Esophagus muscularis mucosa (tissue), 4 donors: ENCODE measurements at regions not wholly inside any gene's neighbourhood (a gene's known extent, or its start where the extent isn't known, plus 50 kb on each side); places are given as distances from the start of the nearest gene placed in this dataset.
"Not testable (repeated sequence)": the region's sequence is repeated elsewhere in the genome, so short reads cannot be mapped to it uniquely, and the experiment has no call there.

Experiments
- DNase-seq: peaks from one replicate; pipeline ENCODE4 v3.0.0-alpha.2; 2017; ENCODE audit errors: extremely low spot score
- H3K27ac ChIP-seq, 4 donors: fragments of 200-600 bp; sonication (generic); replicated peaks in 1 of 4; 1 replicate in 3 of 4; 2 replicates in 1 of 4; pipeline ENCODE4 v1.5.1; 2016 to 2019; ENCODE audit warnings: mild to moderate bottlenecking in 1 of 4
- H3K27me3 ChIP-seq, 4 donors: fragments of 200-600 bp; sonication (generic); one replicate each; pipeline versions ENCODE4 v1.5.1 to v1.6.0; 2016 to 2019
- H3K36me3 ChIP-seq, 4 donors: fragments of 200-600 bp; sonication (generic); one replicate each; pipeline ENCODE4 v1.5.1; 2016 to 2019
- H3K4me1 ChIP-seq, 4 donors: fragments of 200-600 bp; sonication (generic); one replicate each; pipeline ENCODE4 v1.5.1; 2016 to 2019
- H3K4me3 ChIP-seq, 4 donors: fragments of 200-600 bp; sonication (generic); 1 replicate in 2 of 4; 2 replicates in 2 of 4; pipeline ENCODE4 v1.5.1; 2016 to 2019; ENCODE audit warnings: mild to moderate bottlenecking in 4 of 4, moderate library complexity in 1 of 4
- H3K9me3 ChIP-seq, 4 donors: fragments of 200-600 bp; sonication (generic); 1 replicate in 3 of 4; 2 replicates in 1 of 4; pipeline ENCODE4 v1.5.1; 2016 to 2019
- EP300 ChIP-seq: sonication (generic); formaldehyde crosslinking; IDR thresholded peaks from one replicate; pipeline ENCODE4 v1.6.1; 2017; ENCODE audit warnings: antibody characterized with exemption
- POLR2A ChIP-seq: fragments of 450-650 bp; IDR thresholded peaks from one replicate; pipeline ENCODE4 v1.6.1; 2017; ENCODE audit warnings: antibody characterized with exemption, moderate library complexity, mild to moderate bottlenecking, low read depth
- POLR2AphosphoS5 ChIP-seq, 2 donors: sonication (generic); formaldehyde crosslinking; IDR thresholded peaks; one replicate each; pipeline ENCODE4 v1.6.1; 2017; ENCODE audit warnings: antibody characterized with exemption in 2 of 2
- WGBS: methylation state at CpG from one replicate; pipeline ENCODE4 v1.1.5; 2018; 5-methylcytosine and 5-hydroxymethylcytosine counted together
- intact Hi-C: fragments of 100-400 bp; cut with DNase I; formaldehyde crosslinking; loops from one replicate; pipeline ENCODE4 v1.15.1; 2023
- TF ChIP-seq, protein P1 (sequence below), 3 experiments: fragments of 200-600 bp in 2 of 3; fragments of 450-650 bp in 1 of 3; sonication (generic) in 2 of 3; IDR thresholded peaks; one replicate each; pipeline ENCODE4 v1.5.1; 2017 to 2019; ENCODE audit warnings: antibody characterized with exemption in 3 of 3, mild to moderate bottlenecking in 2 of 3, moderate library complexity in 1 of 3

GRCh38 chr12:19675361-19675760 lies 236.1 kb downstream of the AEBP2 start:
- no peak overlapping the region for H3K27ac ChIP-seq
- DNase-seq: no peak
- no peaks in the 10 kb centered on the region for H3K27me3 ChIP-seq
- TF ChIP-seq EP300: no peak
- TF ChIP-seq POLR2A: no peak
- TF ChIP-seq, protein P1, sequence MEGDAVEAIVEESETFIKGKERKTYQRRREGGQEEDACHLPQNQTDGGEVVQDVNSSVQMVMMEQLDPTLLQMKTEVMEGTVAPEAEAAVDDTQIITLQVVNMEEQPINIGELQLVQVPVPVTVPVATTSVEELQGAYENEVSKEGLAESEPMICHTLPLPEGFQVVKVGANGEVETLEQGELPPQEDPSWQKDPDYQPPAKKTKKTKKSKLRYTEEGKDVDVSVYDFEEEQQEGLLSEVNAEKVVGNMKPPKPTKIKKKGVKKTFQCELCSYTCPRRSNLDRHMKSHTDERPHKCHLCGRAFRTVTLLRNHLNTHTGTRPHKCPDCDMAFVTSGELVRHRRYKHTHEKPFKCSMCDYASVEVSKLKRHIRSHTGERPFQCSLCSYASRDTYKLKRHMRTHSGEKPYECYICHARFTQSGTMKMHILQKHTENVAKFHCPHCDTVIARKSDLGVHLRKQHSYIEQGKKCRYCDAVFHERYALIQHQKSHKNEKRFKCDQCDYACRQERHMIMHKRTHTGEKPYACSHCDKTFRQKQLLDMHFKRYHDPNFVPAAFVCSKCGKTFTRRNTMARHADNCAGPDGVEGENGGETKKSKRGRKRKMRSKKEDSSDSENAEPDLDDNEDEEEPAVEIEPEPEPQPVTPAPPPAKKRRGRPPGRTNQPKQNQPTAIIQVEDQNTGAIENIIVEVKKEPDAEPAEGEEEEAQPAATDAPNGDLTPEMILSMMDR (IDR thresholded peaks at IDR 0.05): no peak
- no peak for TF ChIP-seq POLR2AphosphoS5 (IDR thresholded peaks at IDR 0.05)
- 92% methylated on average over 2 of the region's 2 CpGs for WGBS
- H3K36me3 ChIP-seq: no peaks in the 10 kb centered on the region
- no peak overlapping the region for H3K4me3 ChIP-seq
- peaks cover 0 to 8% (median 2%) of the 10 kb centered on the region in 4 donors for H3K9me3 ChIP-seq
- no peaks in the 10 kb centered on the region for H3K4me1 ChIP-seq
- intact Hi-C loops: no loop called here

GRCh38 chr12:19678501-19678900 lies 239.2 kb downstream of the AEBP2 start:
- H3K9me3 ChIP-seq, H3K36me3 ChIP-seq, DNase-seq, H3K27me3 ChIP-seq, H3K4me1 ChIP-seq, intact Hi-C loops, H3K27ac ChIP-seq, H3K4me3 ChIP-seq: not testable (repeated sequence)
- 85% methylated on average over 3 of the region's 3 CpGs for WGBS

DNA sequence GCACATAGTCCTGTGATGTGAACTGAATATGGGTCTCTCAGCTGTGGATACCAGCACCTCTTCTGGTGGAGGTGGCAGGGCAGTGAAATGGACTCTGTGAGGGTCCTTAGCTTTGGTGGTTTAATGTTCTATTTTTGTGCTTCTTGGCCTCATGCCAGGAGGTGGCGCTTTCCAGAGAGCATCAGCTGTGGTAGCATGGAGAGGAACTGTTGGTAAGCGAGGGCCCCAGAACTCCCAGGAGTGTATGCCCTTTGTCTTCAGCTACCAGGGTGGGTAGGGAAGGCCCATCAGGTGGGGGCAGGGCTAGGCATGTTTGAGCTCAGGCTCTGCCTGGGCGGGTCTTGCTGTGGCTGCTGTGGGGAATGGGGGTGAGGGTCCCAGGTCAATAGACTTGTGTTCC lies 241.7 kb downstream of the AEBP2 start:
- Histone ChIP-seq H3K9me3 (peaks cover 0 to 8% (median 2%) of the 10 kb centered on the region in 4 donors), H3K27me3 (no peaks in the 10 kb centered on the region), H3K4me3 (no peak overlapping the region), H3K36me3 (no peaks in the 10 kb centered on the region), H3K27ac (no peak overlapping the region), H3K4me1 (no peaks in the 10 kb centered on the region)
- no peak for DNase-seq
- intact Hi-C loops: no loop called here
- WGBS: 77% methylated on average over 3 of the region's 3 CpGs
- TF ChIP-seq POLR2A (no peak), POLR2AphosphoS5 (IDR thresholded peaks at IDR 0.05) (no peak), EP300 (no peak)
- TF ChIP-seq, protein P1 (IDR thresholded peaks at IDR 0.05): no peak

DNA sequence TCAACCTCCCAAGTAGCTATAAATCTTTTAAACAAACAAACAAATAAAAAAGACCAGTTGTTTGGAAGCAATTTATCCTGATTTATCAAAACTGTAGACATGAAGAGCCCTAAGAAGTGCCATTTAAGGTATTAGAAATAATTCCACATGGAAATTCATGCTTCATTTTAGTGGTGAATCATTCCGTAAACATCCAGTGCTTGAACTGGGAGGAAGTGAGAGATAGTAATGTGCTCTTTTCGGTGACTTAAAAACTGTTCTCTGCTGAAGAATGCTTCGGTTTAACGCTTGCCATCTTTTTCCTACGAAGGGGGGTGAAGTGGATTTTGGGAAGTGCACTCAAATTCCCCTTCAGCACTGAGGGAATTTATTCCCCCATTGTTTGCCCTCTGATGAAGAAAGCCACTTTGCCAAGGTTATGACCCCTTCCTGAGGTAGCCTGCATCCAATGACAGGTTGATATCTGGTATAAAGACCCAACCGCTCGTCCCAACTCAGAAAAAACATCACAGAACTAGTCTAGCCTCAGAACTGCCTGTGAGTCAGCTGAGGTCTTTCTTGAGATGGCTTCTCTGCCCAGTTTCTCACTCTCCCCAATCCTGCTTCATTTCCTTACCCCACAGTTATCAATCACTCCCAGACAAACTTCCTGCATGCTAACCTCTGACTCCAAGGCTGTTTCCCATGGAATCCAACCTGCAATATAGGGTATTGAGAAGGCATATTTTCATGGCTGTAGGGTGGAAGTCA lies 244.1 kb downstream of the AEBP2 start:
- no peaks in the 10 kb centered on the region for H3K36me3 ChIP-seq
- H3K4me3 ChIP-seq: no peak overlapping the region
- TF ChIP-seq POLR2AphosphoS5 (IDR thresholded peaks at IDR 0.05): no peak
- no peak for TF ChIP-seq POLR2A
- TF ChIP-seq EP300: no peak
- TF ChIP-seq, protein P1 (IDR thresholded peaks at IDR 0.05): no peak
- no peak for DNase-seq
- H3K27ac ChIP-seq: no peak overlapping the region
- no peaks in the 10 kb centered on the region for H3K4me1 ChIP-seq
- WGBS: 72% methylated on average over 7 of the region's 7 CpGs
- peaks cover 0 to 8% (median 2%) of the 10 kb centered on the region in 4 donors for H3K9me3 ChIP-seq
- no peaks in the 10 kb centered on the region for H3K27me3 ChIP-seq
- intact Hi-C loops: no loop called here

DNA sequence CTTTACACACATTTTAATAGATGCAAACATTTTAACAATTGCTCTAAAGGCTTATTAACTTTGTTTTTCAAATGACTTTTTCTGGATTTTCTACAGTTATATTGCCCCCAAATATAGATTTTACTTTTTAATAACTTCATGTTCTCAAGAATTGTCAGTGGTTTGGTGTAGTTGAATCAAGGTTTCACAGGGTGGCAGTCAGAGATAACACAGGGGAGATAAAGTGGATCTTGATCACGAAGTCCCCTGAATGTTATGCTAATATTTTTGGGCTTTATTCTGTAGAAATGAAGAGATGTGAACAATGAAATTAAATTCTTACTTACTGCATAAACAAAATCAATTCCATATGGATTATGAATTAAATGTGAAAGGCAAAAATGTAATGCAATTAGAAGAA lies 248.1 kb downstream of the AEBP2 start:
- Histone ChIP-seq H3K4me3 (no peak overlapping the region), H3K4me1 (peaks cover 0 to 5% (median 2%) of the 10 kb centered on the region in 4 donors), H3K27ac (no peak overlapping the region), H3K9me3 (no peaks in the 10 kb centered on the region), H3K27me3 (no peaks in the 10 kb centered on the region), H3K36me3 (no peaks in the 10 kb centered on the region)
- DNase-seq: no peak
- WGBS: 87% methylated on average over 1 of the region's 1 CpG
- intact Hi-C loops: no loop called here
- TF ChIP-seq POLR2A (no peak), EP300 (no peak), POLR2AphosphoS5 (IDR thresholded peaks at IDR 0.05) (no peak)
- TF ChIP-seq, protein P1 (IDR thresholded peaks at IDR 0.05): no peak
